ENCODE measurements at regions not wholly inside any gene's neighbourhood (a gene's known extent, or its start where the extent isn't known, plus 50 kb on each side); places are given as distances from the start of the nearest gene placed in this dataset.
"Not testable (repeated sequence)": the region's sequence is repeated elsewhere in the genome, so short reads cannot be mapped to it uniquely, and the experiment has no call there.

- H3K27me3 ChIP-seq (ENCODE audit: control insufficient read depth, insufficient read depth, low read length): no peaks in the 10 kb centered on the region
- DNase-seq (ENCODE audit: low read depth) (no peak), FAIRE-seq (no peak)
- H3K4me3 ChIP-seq (ENCODE audit: low read depth, low read length): no peak overlapping the region
- H3K36me3 ChIP-seq (ENCODE audit: control insufficient read depth, insufficient read depth, low read length): no peaks in the 10 kb centered on the region
- TF ChIP-seq CTCF (IDR thresholded peaks at IDR 0.05; ENCODE audit: insufficient read depth, low read length, severe bottlenecking): no peak
Measured at GRCh38 chr12:93235881-93236280, 141.8 kb upstream of the NUDT4 start.

- H3K4me3 ChIP-seq (ENCODE audit: low read depth, low read length): no peak overlapping the region
- H3K36me3 ChIP-seq (ENCODE audit: control insufficient read depth, insufficient read depth, low read length): no peaks in the 10 kb centered on the region
- no peak for FAIRE-seq
- H3K27me3 ChIP-seq (ENCODE audit: control insufficient read depth, insufficient read depth, low read length): no peaks in the 10 kb centered on the region
- no peak for DNase-seq (ENCODE audit: low read depth)
- no peak for TF ChIP-seq CTCF (IDR thresholded peaks at IDR 0.05; ENCODE audit: insufficient read depth, low read length, severe bottlenecking)
Measured at GRCh38 chr12:93237235-93237915, 140.3 kb upstream of the NUDT4 start.

GRCh38 chr12:93238512-93239262 is 139.0 kb upstream of the NUDT4 start:
- not testable (repeated sequence) for H3K4me3 ChIP-seq (ENCODE audit: low read depth, low read length); FAIRE-seq; DNase-seq (ENCODE audit: low read depth); H3K27me3 ChIP-seq (ENCODE audit: control insufficient read depth, insufficient read depth, low read length); H3K36me3 ChIP-seq (ENCODE audit: control insufficient read depth, insufficient read depth, low read length)

DNA sequence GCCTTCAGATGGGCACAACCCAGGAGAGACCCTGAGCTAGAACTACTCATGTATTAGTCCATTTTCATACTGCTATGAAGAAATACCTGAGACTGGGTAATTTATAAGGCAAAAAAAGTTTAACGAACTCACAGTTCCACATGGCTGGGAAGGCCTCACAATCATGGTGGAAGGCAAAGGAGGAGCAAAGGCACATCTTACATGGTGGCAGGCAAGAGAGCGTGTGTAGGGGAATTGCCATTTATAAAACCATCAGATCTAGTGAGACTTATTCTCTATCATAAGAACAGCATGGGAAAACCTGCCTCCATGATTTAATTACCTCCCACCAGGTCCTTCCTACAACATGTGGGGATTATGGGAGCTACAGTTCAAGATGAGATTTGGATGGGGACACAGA is 137.9 kb upstream of the NUDT4 start:
- H3K27me3 ChIP-seq (ENCODE audit: control insufficient read depth, insufficient read depth, low read length); H3K36me3 ChIP-seq (ENCODE audit: control insufficient read depth, insufficient read depth, low read length); H3K4me3 ChIP-seq (ENCODE audit: low read depth, low read length); DNase-seq (ENCODE audit: low read depth); FAIRE-seq: not testable (repeated sequence)

- FAIRE-seq: no peak
- Histone ChIP-seq H3K4me3 (ENCODE audit: low read depth, low read length) (no peak overlapping the region), H3K36me3 (ENCODE audit: control insufficient read depth, insufficient read depth, low read length) (no peaks in the 10 kb centered on the region), H3K27me3 (ENCODE audit: control insufficient read depth, insufficient read depth, low read length) (no peaks in the 10 kb centered on the region)
- no peak for DNase-seq (ENCODE audit: low read depth)
- no peak for TF ChIP-seq CTCF (IDR thresholded peaks at IDR 0.05; ENCODE audit: insufficient read depth, low read length, severe bottlenecking)
Measured at GRCh38 chr12:93242154-93242972, 135.4 kb upstream of the NUDT4 start.

DNA sequence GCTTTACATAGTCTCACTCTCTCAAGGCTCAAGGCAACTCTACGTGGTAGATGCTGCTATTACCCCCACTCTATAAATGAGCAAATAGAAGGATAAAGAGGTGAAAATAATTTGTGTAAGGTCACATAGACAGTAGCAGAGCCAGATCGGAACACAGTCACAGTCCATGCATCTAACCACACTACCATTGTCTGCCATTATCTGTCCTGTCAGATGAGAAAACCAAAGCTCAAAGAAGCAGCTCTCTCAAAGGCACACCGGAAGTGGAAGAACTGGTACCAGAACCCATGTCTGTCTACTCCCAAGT is 134.4 kb upstream of the NUDT4 start:
- FAIRE-seq: no peak

More for the DNA sequence above, 134.4 kb upstream of the NUDT4 start:
- TF ChIP-seq CTCF (IDR thresholded peaks at IDR 0.05; ENCODE audit: insufficient read depth, low read length, severe bottlenecking): no peak
- no peak for DNase-seq (ENCODE audit: low read depth)
- Histone ChIP-seq H3K4me3 (ENCODE audit: low read depth, low read length) (no peak overlapping the region), H3K27me3 (ENCODE audit: control insufficient read depth, insufficient read depth, low read length) (no peaks in the 10 kb centered on the region), H3K36me3 (ENCODE audit: control insufficient read depth, insufficient read depth, low read length) (no peaks in the 10 kb centered on the region)
